SHP77 (cell line): ENCODE measurements at regions not wholly inside any gene's neighbourhood (a gene's known extent, or its start where the extent isn't known, plus 50 kb on each side); places are given as distances from the start of the nearest gene placed in this dataset.

Source experiments
- DNase-seq, 2 experiments: peaks; one replicate each; lab custom pipeline; 2025; lab: John Stamatoyannopoulos, UW

DNA sequence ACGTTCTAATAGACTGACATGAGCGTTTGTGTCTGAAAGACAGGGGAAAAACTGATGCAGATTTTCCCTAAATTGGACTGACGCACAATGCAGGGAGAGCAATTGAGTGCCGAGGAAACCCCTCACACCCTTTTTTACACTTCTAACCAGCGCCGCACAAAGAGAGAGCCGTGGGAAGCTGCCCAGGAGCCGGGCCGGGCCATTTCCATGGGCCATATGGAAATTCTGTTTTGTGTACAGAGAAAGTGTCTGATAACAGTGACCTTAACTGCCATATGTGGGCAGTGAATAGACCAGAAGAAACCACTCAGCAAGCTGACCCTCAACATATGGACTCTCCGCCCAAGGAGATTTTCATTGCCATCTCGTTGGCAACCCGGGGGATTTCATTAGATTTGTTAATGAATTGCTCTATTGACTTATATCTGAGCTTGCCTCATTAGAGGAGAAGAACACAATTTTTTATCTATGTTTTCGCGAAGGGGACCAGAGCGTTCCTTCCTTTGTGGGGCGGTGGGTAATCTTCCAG is 225.9 kb upstream of the IRX3 start:
- DNase-seq: no peak

DNA sequence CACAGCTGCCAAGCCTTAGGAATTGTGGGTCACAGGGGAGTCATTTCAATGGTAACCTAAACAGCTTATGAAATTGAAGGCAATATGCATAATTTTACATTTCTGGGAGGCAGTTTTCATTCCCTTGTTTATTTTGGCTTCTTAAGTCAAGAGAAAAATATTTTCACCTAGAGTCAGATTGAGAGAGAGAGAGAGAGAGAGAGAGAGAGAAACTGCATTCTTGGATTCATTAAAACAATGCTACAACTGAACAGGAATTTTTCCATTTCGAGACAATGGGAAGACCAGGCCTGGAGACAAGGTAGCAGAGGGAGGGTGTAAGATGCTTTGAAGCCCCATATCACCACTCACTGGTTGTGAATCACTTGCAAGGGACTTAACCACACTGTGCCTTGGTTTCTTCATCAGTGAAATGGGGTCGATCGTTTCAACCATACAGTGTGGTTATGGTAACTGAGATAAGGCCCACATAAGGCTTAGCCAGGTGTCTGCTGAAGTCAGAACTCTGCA is 224.7 kb upstream of the IRX3 start:
- DNase-seq: no peak

DNA sequence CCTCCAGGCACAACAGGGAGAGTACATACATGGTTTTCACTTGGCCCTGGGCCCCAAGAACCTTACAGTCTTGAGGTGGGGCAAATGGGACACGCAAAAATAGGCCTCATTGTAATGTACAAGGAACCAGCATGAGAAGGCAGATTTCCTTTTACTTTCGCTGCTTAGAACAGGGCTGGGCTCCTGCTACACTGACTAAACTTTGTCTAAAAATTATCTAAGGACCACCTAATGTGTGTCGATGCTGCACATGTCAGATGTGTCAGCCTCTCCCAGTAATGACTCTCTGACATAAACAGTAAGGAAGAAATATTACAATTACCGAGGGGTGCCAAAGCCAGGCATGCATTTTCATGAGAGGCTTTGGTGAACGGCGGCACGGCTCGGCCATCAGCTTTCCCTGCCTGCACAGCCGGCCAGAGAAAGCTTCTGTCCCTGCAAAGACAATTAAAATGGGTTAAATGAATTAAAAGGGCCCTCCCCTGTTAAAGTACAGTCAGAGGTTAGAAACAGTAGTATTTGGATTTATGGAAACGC is 224.2 kb upstream of the IRX3 start:
- DNase-seq: no peak

DNA sequence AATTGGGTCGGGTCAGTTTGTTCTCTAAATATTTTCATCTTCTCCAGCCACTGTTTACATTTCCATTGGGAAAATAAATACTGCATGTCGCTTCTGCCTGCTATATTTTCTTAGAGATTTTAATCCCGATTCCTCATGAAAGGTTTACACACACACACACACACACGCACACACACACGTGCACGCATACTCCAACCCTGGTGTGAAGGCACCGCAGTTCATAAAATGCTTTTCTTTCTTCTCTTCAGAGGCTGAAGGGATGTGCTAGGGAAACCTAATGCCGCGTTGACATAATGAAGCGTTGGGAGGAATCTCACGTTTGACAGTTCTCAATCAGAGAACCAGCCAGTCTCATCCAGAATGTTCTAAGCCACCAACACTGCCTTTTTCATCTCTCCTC is 222.9 kb upstream of the IRX3 start:
- no peak for DNase-seq

DNA sequence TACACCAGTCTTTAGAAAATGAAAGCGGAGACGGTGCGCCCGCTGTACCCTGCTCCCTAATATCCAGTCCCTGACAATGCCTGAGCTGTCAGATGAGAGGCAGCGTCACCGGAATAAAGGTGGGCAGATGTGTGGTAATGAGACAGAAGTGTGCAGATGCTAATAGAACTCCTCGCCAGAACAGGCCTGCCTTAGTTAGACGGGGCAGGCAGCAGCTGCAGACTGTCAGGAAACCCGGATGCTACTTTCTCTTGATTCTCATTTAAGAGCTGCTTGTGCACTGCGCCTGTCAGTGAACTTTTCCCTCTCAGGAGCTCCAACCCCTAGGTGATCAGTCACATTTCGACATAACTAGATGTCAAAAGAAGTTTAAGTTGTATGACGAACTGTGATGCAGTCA is 221.8 kb upstream of the IRX3 start:
- no peak for DNase-seq

DNA sequence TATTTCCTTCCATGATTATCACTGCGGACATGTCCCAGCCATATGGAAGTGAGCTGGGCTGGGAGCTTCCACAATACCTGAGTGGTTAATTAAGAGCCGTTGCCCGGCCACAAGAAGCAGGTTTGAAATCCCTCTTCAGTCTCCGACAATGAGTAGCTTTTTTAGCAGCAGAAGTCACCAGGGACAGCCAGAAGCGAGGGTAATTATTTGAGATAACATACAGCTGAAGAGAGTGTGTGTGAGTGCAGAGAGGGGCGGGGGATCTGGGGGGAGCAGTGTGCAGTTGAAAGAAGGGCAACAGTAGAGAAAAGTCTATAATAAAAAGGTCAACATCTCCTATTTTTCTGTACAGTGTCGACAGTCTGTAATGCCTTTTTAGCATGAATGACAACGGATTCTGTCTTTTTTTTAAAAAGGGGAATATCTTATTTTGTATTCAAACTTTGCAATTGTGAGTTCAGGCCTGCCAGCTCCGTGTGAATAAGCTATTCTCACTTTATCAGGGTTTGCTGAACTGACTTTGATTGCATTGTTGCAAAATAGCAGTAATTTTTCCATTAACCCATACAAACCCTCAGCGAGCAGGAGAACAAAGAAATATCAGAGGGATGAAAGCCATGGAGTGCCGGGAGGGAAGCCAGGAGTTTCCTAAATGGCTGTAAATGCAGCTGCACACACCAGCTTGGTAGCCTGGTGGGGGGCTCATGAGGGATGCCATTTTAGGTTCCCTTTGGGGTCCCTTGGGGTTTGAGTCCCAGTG is 220.3 kb upstream of the IRX3 start:
- no peak for DNase-seq

DNA sequence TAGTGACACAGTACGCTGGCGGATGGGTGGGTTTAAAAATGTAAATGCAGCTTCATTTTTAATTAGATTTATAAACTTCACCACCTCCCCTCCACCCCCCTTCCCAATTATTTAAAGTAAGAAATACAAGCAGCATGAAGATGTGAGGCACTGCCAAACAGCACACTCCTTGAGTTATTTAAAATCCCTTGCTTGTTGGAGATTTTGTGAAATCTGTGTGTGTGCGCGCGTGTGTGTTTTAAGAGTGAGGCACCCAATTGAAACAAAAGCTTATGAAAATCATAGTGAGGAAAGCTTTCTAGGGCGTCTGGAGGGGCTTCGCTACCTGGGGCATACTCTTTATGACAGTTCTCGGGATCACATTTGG is 219.6 kb upstream of the IRX3 start:
- DNase-seq: no peak

DNA sequence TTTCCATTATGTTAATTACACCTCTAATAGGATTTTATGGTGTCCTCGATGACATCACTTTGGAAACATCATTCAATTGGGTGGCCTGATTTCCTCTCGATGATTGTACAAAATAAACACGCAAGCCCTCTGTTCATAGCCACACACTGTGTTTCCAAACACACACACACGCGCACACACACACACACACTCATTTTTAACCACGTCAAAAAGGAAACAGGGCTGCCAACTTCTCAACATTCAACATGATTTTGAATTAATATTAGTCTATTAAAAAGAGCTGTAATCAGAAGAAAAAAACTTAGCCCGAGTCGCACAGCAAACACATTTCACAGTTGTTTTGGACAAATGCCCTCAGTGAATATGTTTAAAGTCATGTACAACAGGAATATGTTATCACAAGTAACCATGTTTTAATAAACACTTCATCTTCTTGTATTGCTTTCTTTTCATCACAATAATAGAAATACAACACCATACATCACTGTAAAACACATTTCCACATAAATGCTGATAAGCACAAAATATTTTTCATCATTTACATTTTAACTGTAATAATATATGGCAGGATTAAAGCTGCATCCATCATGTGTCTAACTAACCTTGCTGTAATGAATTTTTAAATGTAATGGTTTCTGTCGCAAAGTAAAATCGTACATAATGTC is 219.1 kb upstream of the IRX3 start:
- no peak for DNase-seq

DNA sequence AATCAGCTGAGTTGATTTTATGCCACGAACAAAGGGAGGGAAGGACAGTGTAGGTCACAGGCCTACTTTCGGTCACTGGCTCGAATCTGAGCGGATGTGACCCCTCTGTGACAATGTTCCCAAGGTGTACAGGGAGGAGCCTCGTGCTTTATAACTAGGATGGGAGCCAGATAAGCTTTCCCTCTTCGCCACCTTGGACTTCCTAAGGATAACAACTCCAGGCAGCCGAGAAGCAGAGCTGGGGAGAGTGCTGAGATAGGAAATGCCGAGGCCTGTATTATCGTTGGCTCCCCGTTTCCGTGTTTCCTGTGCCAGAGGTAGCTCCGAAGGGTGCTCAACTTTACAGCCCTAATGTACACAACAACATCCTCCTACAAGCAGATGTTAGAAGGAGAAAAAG is 217.8 kb upstream of the IRX3 start:
- DNase-seq: peak in 1 of 2 experiments; percentile 13

DNA sequence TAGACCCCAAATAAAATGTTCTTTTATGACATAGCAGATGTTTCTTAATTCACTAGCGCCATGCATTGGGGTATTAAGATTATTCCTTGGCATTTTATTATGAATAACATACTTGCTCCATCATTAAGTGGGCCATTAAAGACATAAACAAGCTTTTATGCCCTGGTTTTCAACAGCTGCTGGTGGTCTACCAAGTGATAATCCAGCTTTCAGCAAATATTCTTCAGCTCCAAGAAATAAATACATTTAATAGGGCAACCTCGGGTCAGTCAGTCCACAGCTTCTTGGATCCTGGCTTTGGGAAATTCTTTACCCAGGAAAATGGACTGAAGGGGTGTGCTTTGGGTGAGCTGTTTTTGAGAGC is 217.3 kb upstream of the IRX3 start:
- no peak for DNase-seq

DNA sequence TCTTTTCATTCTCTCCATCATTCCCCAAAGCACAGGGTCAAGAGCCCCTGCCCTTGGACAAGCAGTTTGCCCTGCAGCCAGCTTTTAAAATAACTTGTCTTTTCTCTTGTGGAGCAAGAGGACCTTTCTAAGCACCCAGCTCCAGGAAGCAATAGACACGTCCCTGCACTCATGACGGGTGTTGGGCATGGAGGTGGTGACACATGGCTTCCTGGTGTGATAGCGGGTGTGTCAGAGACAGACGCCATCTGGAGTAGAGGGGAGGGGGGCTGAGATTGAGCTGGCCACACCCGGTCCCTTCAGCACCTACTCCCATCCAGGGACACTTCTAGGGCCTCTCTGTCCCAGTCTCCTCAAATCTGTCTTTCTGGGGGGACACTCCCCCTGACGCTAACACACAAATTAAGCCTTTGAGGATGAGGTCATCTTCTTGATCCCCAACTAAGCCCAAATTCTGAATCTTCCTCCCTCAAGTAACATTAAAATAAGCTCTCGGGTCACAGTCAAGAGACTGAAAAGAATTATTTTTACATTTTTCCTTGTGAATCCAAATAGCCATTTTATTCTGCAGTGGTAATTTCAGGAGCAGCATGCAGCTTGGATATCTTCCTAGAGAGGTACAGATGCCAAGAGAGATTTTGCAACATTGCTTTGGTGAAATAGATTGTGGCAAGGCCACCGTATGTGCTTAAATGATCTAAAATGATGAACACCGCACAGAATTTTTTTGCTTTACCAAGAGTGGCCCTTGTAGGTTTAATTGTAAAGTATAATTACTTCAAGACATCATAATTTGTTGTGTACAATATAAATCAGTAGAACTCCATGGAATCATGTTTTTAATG is 216.6 kb upstream of the IRX3 start:
- DNase-seq: peak in 1 of 2 experiments; percentile 18

DNA sequence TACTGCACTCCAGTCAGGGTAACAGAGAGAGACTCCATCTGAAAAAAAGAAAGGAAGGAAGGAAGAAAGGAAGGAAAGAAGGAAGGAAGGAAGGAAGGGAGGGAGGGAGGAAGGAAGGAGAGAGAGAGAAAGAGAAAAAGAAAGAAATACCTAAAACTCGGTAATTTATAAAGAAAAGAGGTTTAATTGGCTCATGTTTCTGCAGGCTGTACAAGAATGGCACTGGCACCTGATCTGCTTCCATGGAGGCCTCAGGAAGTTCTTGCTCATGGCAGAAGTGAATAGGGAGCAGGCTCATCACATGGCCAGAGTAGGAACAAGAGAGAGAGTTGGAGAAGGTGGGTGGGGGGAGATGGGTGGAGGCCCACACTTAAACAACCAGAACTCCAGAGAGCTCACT is 215.2 kb upstream of the IRX3 start:
- DNase-seq: no peak

DNA sequence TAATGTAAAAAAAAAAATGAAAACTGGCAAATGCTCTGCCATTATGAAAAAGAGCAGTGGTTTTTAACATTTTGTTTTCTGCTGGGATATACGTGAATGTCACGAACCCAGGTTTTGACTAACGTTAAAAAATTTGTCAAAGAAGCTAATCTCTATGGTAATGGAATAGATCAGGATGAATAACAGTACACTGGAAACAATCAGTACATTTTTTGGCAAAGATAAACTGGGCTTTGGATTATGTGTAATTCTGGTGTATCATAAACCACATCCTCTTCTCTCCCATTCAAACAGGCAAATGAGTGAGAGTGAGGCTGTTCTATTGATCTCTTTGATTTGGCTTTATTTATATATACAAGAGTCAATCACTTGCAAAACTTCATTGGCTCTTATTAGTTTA is 207.0 kb upstream of the IRX3 start:
- no peak for DNase-seq

DNA sequence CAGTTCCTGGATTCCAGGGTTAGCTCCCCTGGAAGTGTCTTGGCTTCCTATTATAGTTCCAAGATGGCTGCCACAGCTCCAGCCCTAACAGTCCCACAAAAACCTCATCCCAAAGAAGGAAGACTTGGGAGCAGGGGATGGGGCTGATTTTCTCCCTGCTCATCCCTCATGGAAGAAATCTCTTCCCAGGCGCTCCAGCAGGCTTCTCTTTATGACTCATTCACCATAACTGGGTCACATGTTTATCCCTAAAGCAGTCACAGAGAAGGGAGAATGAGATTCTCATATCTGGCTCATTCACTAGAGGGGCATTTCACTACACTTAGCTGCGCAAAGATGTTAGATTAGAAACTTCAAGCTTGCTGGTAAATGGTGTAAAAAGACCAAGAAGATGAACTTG is 206.5 kb upstream of the IRX3 start:
- no peak for DNase-seq

DNA sequence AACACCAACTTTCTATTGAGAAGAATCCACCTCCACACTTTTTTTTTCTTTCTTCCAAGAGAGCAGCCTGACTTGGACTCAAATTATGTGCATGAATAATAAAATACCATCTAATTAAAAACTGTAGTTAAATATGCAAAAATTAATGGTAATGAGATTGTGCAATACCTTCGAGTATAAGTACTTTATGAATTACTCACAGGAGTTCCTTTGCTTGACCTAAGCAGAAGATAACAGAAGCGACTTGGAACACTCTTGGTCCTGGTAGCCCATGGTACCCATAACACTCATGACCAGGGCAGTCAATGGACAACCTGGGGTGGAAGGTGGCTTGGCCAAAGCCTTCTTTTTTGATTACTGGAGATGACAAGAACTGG is 203.5 kb upstream of the IRX3 start:
- no peak for DNase-seq

DNA sequence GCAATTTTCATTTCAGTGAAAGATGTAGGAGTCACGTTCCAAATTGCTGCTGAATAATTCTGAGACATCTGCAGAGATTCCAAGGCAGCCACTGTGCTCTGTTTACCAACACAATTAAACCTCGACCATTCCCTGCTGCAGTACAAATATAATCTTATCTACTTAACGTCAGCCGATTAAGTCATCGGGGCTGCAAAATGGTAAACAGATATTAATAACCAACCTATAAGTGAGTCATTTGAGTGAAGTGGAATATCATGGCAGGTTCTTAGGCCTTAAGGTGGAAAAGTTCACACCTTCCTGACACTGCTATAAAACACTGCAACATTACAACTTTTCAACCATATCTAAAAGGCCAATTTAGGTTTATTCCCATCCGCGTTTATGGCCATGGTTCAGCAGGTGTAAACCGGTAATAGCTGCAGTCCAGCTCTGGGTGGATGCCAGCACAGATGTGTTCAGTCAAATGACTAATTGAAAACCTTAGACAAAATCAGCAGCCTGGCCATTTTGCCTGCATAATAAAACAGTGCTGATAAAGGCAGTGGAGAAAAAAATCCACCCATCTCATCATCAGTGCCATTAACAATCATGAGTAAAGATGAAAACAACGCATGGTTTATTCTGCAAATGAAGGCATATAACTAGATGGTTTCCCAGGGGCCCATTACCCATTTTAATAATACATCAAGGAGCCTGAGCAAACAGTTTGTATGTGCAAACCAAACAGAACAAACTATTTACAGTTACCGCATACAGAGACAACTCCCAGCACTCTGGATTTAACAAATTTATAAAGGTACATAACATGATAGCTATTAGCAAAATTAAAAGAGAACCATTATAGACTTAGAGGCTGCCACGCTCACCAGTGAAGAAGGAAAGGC is 202.9 kb upstream of the IRX3 start:
- DNase-seq: no peak

DNA sequence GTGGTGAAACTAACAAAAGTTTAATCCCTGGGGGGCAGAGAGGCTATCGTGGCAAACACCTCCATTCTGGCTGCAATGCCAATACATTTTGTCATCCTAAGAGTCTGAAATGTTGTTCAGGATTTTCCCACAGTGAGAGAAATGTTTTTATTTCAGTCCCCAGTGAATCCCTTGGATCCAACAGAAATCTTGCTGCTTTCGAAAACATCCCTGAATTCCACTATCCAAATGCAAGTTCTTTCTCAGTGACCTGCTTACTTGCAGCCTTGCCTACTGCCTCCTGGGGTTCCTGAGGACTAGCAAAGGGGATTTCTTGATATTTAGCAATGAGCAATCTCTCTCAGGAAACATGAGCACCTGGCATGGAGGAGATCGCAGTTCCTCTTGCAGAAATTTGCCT is 202.1 kb upstream of the IRX3 start:
- DNase-seq: no peak

DNA sequence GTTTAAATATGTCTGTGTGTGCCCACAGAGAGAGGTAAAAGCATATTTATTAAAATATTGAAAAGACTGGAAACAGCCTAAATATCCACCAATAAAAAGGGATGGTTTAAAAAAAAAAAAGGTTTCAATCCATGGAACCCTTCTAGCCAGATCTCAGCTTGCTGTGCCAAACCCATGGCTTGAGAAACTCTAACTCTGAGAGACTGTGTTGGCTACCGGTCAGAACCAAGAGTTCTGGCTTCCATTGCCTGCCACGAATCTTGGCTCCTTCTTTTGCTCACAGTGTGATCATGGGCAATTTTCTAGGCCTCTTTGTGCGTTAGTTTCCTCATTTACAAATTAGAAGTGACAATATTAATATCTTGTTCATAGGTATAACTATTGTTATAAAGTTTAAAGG is 201.3 kb upstream of the IRX3 start:
- DNase-seq: no peak

DNA sequence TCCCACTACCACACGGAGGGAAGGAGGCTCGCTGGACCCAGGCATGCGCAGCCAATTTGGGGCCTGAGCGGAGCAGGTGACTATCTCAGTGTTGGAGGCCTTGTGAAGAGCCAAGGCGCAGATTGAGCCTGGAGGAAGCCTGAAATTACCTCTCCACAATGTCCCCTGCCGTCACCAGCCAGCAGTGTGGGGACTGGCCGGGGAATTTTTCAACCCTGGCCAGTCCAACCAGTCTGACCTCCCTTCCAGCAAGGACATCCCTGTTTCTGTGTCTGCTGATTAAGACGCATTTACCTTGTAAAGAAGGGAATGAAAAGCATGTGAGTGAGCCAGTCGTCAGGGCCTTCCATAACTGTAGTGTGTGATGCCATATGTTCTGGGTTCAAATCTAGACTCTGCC is 198.1 kb upstream of the IRX3 start:
- no peak for DNase-seq

DNA sequence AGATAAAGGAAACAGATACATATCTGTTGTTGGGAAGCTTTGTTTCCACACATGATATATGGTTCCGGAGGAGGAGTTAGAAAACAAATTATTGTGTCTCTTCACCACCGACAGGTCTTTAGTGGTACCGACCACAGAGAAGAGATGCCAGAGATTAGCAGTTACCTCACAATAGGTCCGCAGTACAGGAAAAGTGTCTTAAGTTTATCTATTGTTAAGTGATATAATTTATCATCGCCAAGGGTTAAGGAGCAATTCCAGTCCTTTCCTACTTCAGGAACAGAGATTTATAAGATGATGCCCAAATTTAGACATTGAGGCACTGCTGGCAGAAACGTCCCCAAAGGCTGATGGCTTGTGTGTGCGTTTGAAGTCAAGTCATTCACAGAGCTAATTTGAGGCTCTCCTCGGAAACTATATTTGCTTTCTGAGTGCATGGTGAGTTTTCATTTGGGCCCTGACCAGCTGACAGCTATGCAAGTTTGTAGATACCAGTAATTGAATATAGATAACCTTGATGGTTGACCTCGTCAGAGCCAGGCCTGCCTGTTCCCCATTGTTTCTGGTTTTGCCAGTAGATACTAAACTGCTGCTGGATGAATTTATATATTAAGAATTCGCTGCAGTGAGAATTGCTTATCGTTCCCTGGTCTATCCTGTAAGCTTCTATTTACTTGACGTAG is 196.4 kb upstream of the IRX3 start:
- no peak for DNase-seq

DNA sequence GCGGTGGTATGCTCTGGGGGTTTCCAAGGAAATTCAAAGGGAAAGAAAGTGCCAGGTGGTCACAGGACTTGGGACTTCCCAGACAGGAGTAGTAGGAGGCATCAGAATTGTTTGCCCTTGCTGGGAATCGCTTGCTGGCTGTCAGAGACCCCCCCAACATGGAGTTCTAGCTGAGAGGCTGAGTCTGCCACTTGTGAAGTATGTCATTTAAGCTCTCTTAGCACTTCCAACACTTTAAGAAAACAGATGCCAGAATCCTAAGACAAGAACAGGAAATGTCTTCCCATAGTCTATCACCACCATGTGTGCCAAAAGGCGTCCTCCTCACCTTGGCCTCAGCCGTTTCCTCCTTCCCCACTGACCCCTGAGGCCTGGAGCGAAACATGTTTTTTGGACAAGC is 193.8 kb upstream of the IRX3 start:
- DNase-seq: no peak
